K562 (cell line): ENCODE measurements at regions not wholly inside any gene's neighbourhood (a gene's known extent, or its start where the extent isn't known, plus 50 kb on each side); places are given as distances from the start of the nearest gene placed in this dataset.

Source experiments
- FUS ChIP-seq: fragments of 200-400 bp; formaldehyde crosslinking; optimal IDR thresholded peaks from 2 replicates; pipeline ENCODE3; 2017; ENCODE audit warnings: low read depth, low read length
- TF ChIP-seq, protein P1 (sequence below), 2 experiments: IDR thresholded peaks; 2 replicates each; pipeline ENCODE4 v1.6.1; 2012; ENCODE audit warnings: improper control_type of control experiment in 2 of 2, low read depth in 2 of 2, low read length in 2 of 2, borderline replicate concordance in 1 of 2

GRCh38 chr9:110148891-110149290 lies 59.1 kb downstream of the C9orf152 start (continued):
- no peak for TF ChIP-seq FUS
- TF ChIP-seq, protein P1, sequence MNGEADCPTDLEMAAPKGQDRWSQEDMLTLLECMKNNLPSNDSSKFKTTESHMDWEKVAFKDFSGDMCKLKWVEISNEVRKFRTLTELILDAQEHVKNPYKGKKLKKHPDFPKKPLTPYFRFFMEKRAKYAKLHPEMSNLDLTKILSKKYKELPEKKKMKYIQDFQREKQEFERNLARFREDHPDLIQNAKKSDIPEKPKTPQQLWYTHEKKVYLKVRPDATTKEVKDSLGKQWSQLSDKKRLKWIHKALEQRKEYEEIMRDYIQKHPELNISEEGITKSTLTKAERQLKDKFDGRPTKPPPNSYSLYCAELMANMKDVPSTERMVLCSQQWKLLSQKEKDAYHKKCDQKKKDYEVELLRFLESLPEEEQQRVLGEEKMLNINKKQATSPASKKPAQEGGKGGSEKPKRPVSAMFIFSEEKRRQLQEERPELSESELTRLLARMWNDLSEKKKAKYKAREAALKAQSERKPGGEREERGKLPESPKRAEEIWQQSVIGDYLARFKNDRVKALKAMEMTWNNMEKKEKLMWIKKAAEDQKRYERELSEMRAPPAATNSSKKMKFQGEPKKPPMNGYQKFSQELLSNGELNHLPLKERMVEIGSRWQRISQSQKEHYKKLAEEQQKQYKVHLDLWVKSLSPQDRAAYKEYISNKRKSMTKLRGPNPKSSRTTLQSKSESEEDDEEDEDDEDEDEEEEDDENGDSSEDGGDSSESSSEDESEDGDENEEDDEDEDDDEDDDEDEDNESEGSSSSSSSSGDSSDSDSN (IDR thresholded peaks at IDR 0.05; ENCODE audit: borderline replicate concordance in 1 of 2, low read depth in 2 of 2, low read length in 2 of 2): no peak
